GM12874 (cell line): ENCODE measurements at regions not wholly inside any gene's neighbourhood (a gene's known extent, or its start where the extent isn't known, plus 50 kb on each side); places are given as distances from the start of the nearest gene placed in this dataset.

Source experiments
- TF ChIP-seq, protein P1 (sequence below): IDR thresholded peaks from 2 replicates; pipeline ENCODE4 v1.5.1; 2011; ENCODE audit warnings: low read depth, mild to moderate bottlenecking, control low read depth, low read length, moderate library complexity; ENCODE audit not compliant: insufficient read depth

DNA sequence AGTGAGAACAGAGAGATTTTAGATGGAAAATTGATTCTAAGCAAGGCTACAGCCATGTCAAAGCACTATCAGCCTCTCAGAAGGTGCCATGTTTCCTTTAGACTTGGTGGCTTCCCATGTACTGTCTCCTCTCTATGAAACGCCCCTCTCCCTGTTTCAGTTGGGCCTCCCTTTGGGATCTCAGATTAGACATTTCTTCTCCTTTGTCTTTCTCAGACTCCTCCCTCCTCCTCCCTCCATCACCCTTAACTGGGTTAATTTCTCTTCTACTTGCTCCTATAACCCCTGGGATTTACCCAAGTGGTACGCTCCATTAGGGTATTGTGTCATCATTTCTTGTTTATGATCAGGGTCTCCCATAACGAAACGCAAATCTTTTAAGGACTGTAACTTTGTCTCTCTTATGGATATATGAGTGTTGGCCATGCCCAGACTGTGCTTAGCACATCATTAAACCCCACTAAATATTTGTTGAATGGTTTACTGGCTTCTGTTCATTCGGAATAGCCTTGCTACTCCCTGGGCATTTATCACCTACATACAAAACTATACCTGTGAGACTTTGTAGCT lies 106.8 kb downstream of the FAM9B start:
- TF ChIP-seq, protein P1, sequence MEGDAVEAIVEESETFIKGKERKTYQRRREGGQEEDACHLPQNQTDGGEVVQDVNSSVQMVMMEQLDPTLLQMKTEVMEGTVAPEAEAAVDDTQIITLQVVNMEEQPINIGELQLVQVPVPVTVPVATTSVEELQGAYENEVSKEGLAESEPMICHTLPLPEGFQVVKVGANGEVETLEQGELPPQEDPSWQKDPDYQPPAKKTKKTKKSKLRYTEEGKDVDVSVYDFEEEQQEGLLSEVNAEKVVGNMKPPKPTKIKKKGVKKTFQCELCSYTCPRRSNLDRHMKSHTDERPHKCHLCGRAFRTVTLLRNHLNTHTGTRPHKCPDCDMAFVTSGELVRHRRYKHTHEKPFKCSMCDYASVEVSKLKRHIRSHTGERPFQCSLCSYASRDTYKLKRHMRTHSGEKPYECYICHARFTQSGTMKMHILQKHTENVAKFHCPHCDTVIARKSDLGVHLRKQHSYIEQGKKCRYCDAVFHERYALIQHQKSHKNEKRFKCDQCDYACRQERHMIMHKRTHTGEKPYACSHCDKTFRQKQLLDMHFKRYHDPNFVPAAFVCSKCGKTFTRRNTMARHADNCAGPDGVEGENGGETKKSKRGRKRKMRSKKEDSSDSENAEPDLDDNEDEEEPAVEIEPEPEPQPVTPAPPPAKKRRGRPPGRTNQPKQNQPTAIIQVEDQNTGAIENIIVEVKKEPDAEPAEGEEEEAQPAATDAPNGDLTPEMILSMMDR, result no peak

DNA sequence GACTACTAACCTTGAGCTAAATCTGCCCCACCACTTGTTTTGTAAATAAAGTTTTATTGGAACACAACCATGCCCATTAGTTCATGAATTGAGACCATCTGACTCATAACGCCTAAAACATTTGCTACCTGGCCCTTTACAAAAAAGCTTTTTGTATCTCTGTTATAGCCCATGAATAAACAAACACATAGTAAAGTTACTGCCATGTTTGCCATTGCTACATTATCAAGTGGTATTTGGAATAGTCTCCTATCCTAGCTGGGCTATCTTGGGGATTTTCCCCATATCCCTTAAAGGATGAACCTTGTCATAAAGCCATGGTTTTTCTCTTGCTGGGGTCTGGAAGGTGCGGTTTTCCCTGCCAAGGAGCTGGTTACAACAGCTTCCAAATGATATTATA lies 112.3 kb downstream of the FAM9B start:
- TF ChIP-seq, protein P1, result no peak

DNA sequence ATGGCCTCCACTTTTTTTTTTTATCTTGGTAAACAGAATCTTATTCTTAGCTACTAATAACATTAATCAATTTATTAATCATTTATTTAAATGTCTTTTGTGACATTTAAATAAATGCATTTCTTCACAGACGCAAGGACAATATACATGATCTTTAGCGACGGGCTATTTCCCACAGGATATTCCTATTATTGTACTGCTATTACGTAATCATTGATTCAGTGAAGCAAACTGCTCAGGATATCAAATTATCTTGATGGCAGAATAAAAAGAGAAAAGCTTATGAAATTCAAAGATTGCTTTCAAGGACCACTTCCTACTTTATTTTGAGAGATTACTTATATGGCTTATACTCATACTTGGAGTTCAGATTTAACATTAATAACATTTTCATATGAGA lies 114.1 kb downstream of the FAM9B start:
- TF ChIP-seq, protein P1, result no peak

DNA sequence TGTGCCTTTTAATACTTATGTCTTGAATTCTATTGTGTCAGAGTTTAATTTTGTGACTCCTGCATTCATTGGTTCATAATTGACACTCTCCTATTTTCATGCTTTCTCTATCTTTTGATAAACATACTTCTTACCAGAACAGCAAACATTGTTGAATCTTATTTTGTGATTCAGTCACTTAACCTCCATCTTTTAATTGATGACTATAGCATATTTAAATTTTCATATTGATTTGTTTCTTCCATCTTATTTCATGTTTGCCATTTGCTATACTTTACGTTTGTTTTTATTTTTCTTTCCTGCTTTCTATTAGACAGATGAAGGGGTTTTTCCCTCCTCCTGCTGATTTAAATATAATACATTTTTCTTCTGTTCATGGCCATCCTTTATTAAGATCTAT lies 115.5 kb upstream of the FAM9A start:
- TF ChIP-seq, protein P1, result no peak

DNA sequence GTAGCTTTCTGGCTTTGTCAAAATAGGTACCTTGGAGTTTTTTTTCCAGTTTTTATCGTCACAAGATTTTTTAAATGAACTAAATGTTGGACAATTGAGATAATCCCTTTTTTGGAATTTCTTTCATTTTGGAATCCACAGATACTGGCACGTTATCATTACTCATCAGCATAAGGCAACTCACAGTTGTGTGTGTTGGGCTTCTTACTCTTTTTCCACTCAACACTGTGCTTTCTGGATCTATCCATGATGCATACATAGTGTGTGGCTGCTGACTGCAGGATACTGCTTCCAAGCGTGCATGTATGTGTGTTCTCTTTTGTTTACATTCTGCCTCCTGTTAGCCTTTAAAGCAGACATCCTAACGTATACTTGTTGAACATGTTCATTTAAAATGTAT lies 113.5 kb upstream of the FAM9A start:
- TF ChIP-seq, protein P1, result no peak

DNA sequence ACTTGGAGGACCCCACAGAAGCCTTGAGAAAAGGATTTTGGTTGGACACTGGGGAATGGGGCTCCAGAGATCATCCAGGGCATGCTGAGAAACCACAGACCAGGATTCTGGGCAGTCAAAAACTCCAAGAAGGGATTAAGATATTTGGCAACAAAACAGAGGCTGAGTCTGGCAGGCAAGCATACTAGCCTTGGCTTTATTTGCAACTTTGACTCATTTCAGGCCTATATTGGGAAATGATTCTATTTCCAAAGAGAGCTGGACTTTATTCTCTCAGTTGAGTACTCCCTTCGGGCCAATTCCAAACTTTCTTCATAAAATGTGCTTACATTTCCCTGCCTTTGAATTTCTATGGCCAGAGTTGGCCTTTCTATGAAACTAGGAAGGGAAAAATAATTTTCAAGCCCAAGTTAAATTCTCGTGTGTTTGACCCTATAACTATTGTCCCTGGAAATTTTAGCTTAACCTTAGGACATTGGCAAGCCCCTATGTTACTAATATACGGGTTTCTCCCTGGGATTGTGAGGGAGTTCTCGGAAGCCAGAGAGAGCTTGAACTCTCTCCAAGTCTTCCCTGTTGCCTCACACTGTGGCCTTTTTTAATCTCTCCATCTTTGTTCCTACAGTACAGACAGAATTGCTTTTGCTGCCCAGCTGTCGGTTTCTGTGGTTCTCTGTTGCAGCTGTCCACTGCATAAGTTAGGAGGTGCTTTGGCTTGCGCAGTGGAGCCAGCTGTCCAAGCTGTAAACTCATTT lies 112.6 kb upstream of the FAM9A start:
- TF ChIP-seq, protein P1, result no peak

DNA sequence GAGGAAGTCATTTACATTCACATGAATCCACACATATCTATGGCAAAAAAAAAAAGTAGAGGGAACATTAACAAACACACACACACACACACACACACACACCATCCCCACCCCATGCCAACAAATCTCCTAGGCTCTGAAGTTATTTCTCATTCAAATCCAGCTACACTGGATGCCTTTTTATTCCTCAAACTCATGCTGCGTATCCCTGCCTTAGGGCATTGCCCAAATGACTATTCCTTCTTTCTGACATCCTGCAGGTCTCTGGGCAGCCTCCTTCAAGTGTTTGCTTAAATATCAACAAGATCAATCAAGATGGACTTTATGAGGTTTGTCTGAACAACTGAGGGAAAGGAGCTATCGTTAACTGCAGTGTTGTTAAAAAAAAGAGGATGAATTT lies 106.5 kb upstream of the FAM9A start:
- TF ChIP-seq, protein P1, result no peak
